HepG2 (cell line): ENCODE measurements at regions not wholly inside any gene's neighbourhood (a gene's known extent, or its start where the extent isn't known, plus 50 kb on each side); places are given as distances from the start of the nearest gene placed in this dataset.

ENCODE experiments used
- ATAC-seq: fragments of 200-7000 bp; cut with Tn5 transposase; 3 replicates; pipeline ENCODE4 v1.9.1; 2020; ENCODE audit warnings: mild to moderate bottlenecking, moderate library complexity
- BruUV-seq: library from RNA; stranded (reverse); fragments of 400-500 nt; replicated peaks from 2 replicates; lab custom pipeline; 2021; lab: Mats Ljungman, UMichigan
- CTCF ChIA-PET: fragments of 300-600 bp; formaldehyde crosslinking; extraction: SDS; loops from one replicate; lab custom pipeline; 2021; ENCODE audit warnings: low total read pairs, inconsistent platforms, low intra/inter-chr PET ratio; lab: Yijun Ruan, JAX
- POLR2A ChIA-PET: fragments of 350-600 bp; sonication (Branson Sonifier 250); formaldehyde crosslinking; loops from one replicate; lab custom pipeline; 2020; ENCODE audit warnings: antibody characterized with exemption, inconsistent platforms; lab: Yijun Ruan, JAX
- DNase-seq: peaks from one replicate; pipeline ENCODE4 v3.0.0-alpha.2; 2015; ENCODE audit warnings: low spot score
- FAIRE-seq: peaks from 3 replicates; lab custom pipeline; 2011; peaks lifted over from hg19 to GRCh38; lab: Jason Lieb, UNC
- H2AFZ ChIP-seq: one replicate; pipeline ENCODE4 v1.6.1; 2011; ENCODE audit warnings: low read length, inconsistent platforms
- H3K27ac ChIP-seq: fragments of 300-600 bp; 3 replicates; pipeline ENCODE4 v1.8.0; 2011; ENCODE audit warnings: mixed run types, mild to moderate bottlenecking, mixed read lengths, low read length, inconsistent platforms; ENCODE audit not compliant: insufficient read depth; ENCODE audit errors: extremely low read length
- H3K27me3 ChIP-seq, 2 experiments: fragments of 200-600 bp in 1 of 2; 2 replicates in 1 of 2; 3 replicates in 1 of 2; pipeline versions ENCODE4 v1.6.0 to v1.8.0; 2011; ENCODE audit warnings: low read length in 2 of 2, mild to moderate bottlenecking in 2 of 2, moderate library complexity in 2 of 2, inconsistent platforms in 1 of 2; ENCODE audit not compliant: insufficient read depth in 2 of 2, control insufficient read depth in 1 of 2
- H3K36me3 ChIP-seq, 2 experiments: fragments of 200-600 bp in 1 of 2; replicated peaks in 1 of 2; 2 replicates in 1 of 2; 3 replicates in 1 of 2; pipeline versions ENCODE4 v1.5.1 to v1.8.0; 2011; ENCODE audit warnings: low read length in 2 of 2, inconsistent platforms in 1 of 2; ENCODE audit not compliant: insufficient read depth in 2 of 2, control insufficient read depth in 1 of 2
- H3K4me1 ChIP-seq: 2 replicates; pipeline ENCODE4 v1.5.1; 2012; ENCODE audit warnings: low read length, inconsistent platforms; ENCODE audit not compliant: insufficient read depth
- H3K4me2 ChIP-seq: 2 replicates; pipeline ENCODE4 v1.6.0; 2011; ENCODE audit warnings: low read depth, low read length, inconsistent platforms
- H3K4me3 ChIP-seq, 3 experiments: fragments of 200-600 bp in 1 of 3; sonication (generic), shearing (Covaris generic) in 1 of 3; replicated peaks in 1 of 3; 2 replicates each; pipeline ENCODE4 v1.5.1; 2011 to 2016; ENCODE audit warnings: low read length in 3 of 3, inconsistent platforms in 2 of 3, low read depth in 2 of 3, mild to moderate bottlenecking in 2 of 3, control low read depth in 1 of 3, mixed read lengths in 1 of 3; ENCODE audit not compliant: insufficient read depth in 1 of 3
- H3K79me2 ChIP-seq: one replicate; pipeline ENCODE4 v1.6.1; 2011; ENCODE audit warnings: low read length, inconsistent platforms; ENCODE audit not compliant: insufficient read depth
- H3K9ac ChIP-seq: 2 replicates; pipeline ENCODE4 v1.6.0; 2011; ENCODE audit warnings: mild to moderate bottlenecking, low read depth, low read length, inconsistent platforms; ENCODE audit not compliant: insufficient read depth
- H3K9me3 ChIP-seq: 2 replicates; pipeline ENCODE4 v1.5.1; 2012; ENCODE audit warnings: mild to moderate bottlenecking, low read length
- H4K20me1 ChIP-seq: 2 replicates; pipeline ENCODE4 v1.6.0; 2011; ENCODE audit warnings: inconsistent platforms, mild to moderate bottlenecking, low read length, moderate library complexity; ENCODE audit not compliant: insufficient read depth
- ARID5B ChIP-seq: IDR thresholded peaks from 2 replicates; pipeline ENCODE4 v1.4.0; 2020; ENCODE audit warnings: mild to moderate bottlenecking, missing genetic modification reagents
- DRAP1 ChIP-seq: IDR thresholded peaks from 2 replicates; pipeline ENCODE4 v1.6.1; 2016; ENCODE audit warnings: missing genetic modification reagents, missing compliant biosample characterization
- HMG20A ChIP-seq: IDR thresholded peaks from 2 replicates; pipeline ENCODE4 v1.6.1; 2016; ENCODE audit warnings: borderline replicate concordance
- RBM22 ChIP-seq: fragments of 200-400 bp; formaldehyde crosslinking; optimal IDR thresholded peaks from 2 replicates; pipeline ENCODE3; 2017; ENCODE audit warnings: mild to moderate bottlenecking, low read length, moderate library complexity
- ZNF883 ChIP-seq: sonication (generic); formaldehyde crosslinking; IDR thresholded peaks from 2 replicates; pipeline ENCODE4 v1.5.1; 2020; ENCODE audit warnings: mild to moderate bottlenecking, missing genetic modification reagents; ENCODE audit errors: not compliant biosample characterization
- WGBS: methylation state at CpG from one replicate; pipeline ENCODE4 v1.1.6; 2017; ENCODE audit warnings: low lambda C conversion rate; 5-methylcytosine and 5-hydroxymethylcytosine counted together
- in situ Hi-C: cut with HindIII; loops from 2 replicates; pipeline ENCODE4 v1.10.0; 2017; ENCODE audit warnings: low pct_unique_long_range_greater_than_20kb; ENCODE audit not compliant: extremely low pct_ligation_motif_present
- intact Hi-C: fragments of 100-400 bp; cut with micrococcal nuclease; formaldehyde crosslinking; loops from one replicate; pipeline ENCODE4 v1.10.0; 2022; ENCODE audit not compliant: unreplicated experiment

- TF ChIP-seq DRAP1 = no peak
- no peak for TF ChIP-seq ARID5B
- TF ChIP-seq ZNF883 (CRISPR knock-in tag) = no peak
Observed at GRCh38 chr7:131950758-131951157, 394.3 kb upstream of the PODXL start (continued).

GRCh38 chr7:131949659-131950058, 393.2 kb upstream of the PODXL start:
- BruUV-seq = no TSS peak
- TF ChIP-seq RBM22 (no peak), HMG20A (no peak)
- no peak for DNase-seq
- no peak overlapping the region for H3K9ac ChIP-seq
- no peaks in the 10 kb centered on the region for H4K20me1 ChIP-seq
- WGBS = 0% methylated on average over 1 of the region's 7 CpGs
- intact Hi-C loops (no loop called here), in situ Hi-C loops (loop anchor here (5.0 to 10.0 kb wide), 3 partner anchors 205 to 628 kb away; partner anchors contain the start of gene PLXNA4)
- H3K9me3 ChIP-seq = no peaks in the 10 kb centered on the region
- ChIA-PET POLR2A (no interaction called here), CTCF (no interaction called here)
- FAIRE-seq = no peak
- no peak overlapping the region for H2AFZ ChIP-seq
- no peaks in the 10 kb centered on the region for H3K36me3 ChIP-seq
- no peak overlapping the region for H3K4me2 ChIP-seq
- peaks cover 5 to 26% of the 10 kb centered on the region in 2 experiments; a peak in 3 of 5 replicates for H3K27me3 ChIP-seq
- H3K4me1 ChIP-seq = peaks cover 31% of the 10 kb centered on the region
- no peak overlapping the region for H3K4me3 ChIP-seq
- no peak for ATAC-seq
- H3K79me2 ChIP-seq = no peaks in the 10 kb centered on the region
- no peak overlapping the region for H3K27ac ChIP-seq
